Calu3 (cell line): ENCODE measurements at regions not wholly inside any gene's neighbourhood (a gene's known extent, or its start where the extent isn't known, plus 50 kb on each side); places are given as distances from the start of the nearest gene placed in this dataset.
A peak's percentile ranks its signal among the peaks of the same experiment; 100 is the strongest.

Experiments used
- BruUV-seq: library from RNA; stranded (reverse); fragments of 400-500 nt; replicated peaks from 2 replicates; lab custom pipeline; 2021; lab: Mats Ljungman, UMichigan
- CTCF ChIA-PET: fragments of 300-600 bp; sonication (Branson Sonifier 250); formaldehyde crosslinking; loops from one replicate; lab custom pipeline; 2022; ENCODE audit warnings: antibody characterized with exemption; lab: Charles Lee
- DNase-seq: peaks from one replicate; pipeline ENCODE4 v3.0.0; 2022
- H3K27ac Mint-ChIP-seq: one replicate; pipeline ENCODE4 v1.8.0; 2022; ENCODE audit warnings: mixed read lengths; ENCODE audit not compliant: unreplicated experiment
- H3K27me3 Mint-ChIP-seq: one replicate; pipeline ENCODE4 v1.8.0; 2022; ENCODE audit warnings: mixed read lengths; ENCODE audit not compliant: unreplicated experiment
- H3K36me3 Mint-ChIP-seq: one replicate; pipeline ENCODE4 v1.8.0; 2022; ENCODE audit warnings: mild to moderate bottlenecking, moderate library complexity, mixed read lengths; ENCODE audit not compliant: insufficient read depth, unreplicated experiment
- H3K4me1 Mint-ChIP-seq: one replicate; pipeline ENCODE4 v1.8.0; 2022; ENCODE audit warnings: mild to moderate bottlenecking, low read depth, mixed read lengths; ENCODE audit not compliant: unreplicated experiment
- H3K4me3 Mint-ChIP-seq: one replicate; pipeline ENCODE4 v1.8.0; 2022; ENCODE audit warnings: mild to moderate bottlenecking, low read depth, moderate library complexity, mixed read lengths; ENCODE audit not compliant: unreplicated experiment
- H3K9me3 Mint-ChIP-seq: one replicate; pipeline ENCODE4 v1.8.0; 2022; ENCODE audit warnings: low read depth, mixed read lengths; ENCODE audit not compliant: unreplicated experiment
- intact Hi-C: fragments of 100-400 bp; cut with micrococcal nuclease; formaldehyde crosslinking; loops from one replicate; pipeline ENCODE4 v1.10.0; 2022; ENCODE audit not compliant: unreplicated experiment
- TF ChIP-seq, protein P1 (sequence below): fragments of 200-600 bp; IDR thresholded peaks from one replicate; pipeline ENCODE4 v1.8.0; 2022; ENCODE audit warnings: antibody characterized with exemption; ENCODE audit not compliant: unreplicated experiment

DNA sequence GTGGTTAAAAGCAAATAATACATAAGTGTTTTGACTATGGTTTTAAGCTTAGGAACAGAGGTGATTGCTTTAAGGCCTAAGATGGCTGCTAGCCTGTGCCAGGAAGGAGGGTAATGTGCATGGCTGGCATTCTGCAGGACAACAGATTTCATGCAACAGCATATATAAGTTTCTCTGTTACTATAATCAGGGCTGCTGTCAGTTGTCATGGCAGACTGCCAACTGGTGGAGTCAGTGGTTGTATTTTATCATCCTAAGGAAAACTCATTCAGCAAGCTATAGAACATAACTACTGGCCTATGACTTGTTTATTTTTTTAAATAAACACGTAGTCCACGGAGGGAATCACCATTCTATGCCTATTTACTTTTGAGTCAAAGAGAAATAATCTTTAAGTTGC is 77.7 kb upstream of the DCAF8L1 start:
- Mint-ChIP-seq H3K9me3 (no peaks in the 10 kb centered on the region), H3K36me3 (no peaks in the 10 kb centered on the region), H3K4me1 (no peaks in the 10 kb centered on the region), H3K27me3 (no peaks in the 10 kb centered on the region), H3K4me3 (no peak overlapping the region), H3K27ac (no peak overlapping the region)
- intact Hi-C loops, result no loop called here
- peak; percentile 4 for DNase-seq
- no TSS peak for BruUV-seq
- TF ChIP-seq, protein P1, sequence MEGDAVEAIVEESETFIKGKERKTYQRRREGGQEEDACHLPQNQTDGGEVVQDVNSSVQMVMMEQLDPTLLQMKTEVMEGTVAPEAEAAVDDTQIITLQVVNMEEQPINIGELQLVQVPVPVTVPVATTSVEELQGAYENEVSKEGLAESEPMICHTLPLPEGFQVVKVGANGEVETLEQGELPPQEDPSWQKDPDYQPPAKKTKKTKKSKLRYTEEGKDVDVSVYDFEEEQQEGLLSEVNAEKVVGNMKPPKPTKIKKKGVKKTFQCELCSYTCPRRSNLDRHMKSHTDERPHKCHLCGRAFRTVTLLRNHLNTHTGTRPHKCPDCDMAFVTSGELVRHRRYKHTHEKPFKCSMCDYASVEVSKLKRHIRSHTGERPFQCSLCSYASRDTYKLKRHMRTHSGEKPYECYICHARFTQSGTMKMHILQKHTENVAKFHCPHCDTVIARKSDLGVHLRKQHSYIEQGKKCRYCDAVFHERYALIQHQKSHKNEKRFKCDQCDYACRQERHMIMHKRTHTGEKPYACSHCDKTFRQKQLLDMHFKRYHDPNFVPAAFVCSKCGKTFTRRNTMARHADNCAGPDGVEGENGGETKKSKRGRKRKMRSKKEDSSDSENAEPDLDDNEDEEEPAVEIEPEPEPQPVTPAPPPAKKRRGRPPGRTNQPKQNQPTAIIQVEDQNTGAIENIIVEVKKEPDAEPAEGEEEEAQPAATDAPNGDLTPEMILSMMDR, result no peak
- CTCF ChIA-PET, result interaction anchor here (0.7 kb wide), 1 partner anchor 245 kb away, joined by 3 read pairs; no protein-coding TSS in a partner anchor

DNA sequence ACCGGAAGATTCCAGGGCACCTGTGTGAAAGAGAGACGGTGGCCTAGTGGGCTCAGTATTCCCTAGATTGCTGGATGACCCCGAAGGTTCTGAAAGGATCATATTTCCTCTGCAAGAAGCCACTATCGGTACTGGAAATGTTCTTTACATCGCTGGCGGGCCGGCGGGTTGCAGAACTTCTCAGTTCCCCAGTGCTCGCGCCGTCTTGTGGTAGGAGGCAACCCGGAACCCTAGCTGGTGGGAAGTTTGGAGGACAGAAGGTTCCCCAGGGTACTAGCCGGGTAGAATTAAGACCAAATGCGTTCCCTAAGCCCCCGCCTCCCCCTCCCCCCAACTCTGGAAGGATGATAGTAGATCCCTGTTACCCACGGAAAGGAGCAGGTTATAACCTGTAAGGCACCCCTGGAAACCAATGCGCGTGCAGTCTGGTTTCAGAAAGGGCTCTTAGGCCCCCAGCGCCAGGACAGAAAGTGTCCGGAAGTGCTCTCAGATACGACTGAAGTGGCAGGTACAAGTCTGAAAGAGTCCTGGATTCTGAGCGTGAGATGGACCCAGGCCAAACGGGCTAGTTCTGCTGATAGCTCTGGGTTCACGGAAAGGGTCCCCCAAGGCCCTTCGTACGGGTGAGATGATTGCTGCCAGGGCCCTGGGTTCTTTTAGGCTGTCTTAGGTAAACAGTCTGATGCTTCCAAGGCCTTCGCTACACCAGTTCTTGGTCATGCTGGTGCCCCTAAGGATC is 61.7 kb upstream of the DCAF8L1 start:
- intact Hi-C loops, result no loop called here
- H3K27ac Mint-ChIP-seq, result no peak overlapping the region
- DNase-seq, result no peak
- BruUV-seq, result no TSS peak
- no peaks in the 10 kb centered on the region for H3K36me3 Mint-ChIP-seq
- H3K9me3 Mint-ChIP-seq, result peaks cover 4% of the 10 kb centered on the region
- no peak overlapping the region for H3K4me3 Mint-ChIP-seq
- TF ChIP-seq, protein P1, result no peak
- CTCF ChIA-PET, result no interaction called here
- H3K27me3 Mint-ChIP-seq, result no peaks in the 10 kb centered on the region
- no peaks in the 10 kb centered on the region for H3K4me1 Mint-ChIP-seq

DNA sequence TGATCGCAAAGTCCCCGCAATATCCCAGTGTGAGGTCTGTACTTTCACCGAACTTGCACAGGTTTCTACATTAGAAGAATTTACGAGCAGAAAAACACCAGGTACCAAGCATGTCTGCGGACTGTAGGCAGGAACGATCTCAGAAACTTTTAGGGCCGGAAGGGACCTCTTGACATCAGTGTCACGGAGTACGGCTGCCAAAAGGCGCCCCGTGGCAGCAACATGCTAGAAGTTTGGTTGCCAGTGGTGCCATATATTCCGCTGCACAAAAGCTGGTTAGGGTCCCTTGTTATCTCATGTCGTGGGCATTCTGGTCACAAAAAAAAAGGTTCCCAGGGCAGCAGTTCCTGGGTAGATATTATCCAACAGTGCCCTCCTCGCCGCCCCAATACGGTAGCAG is 61.0 kb upstream of the DCAF8L1 start:
- H3K36me3 Mint-ChIP-seq, result no peaks in the 10 kb centered on the region
- peaks cover 4% of the 10 kb centered on the region for H3K9me3 Mint-ChIP-seq
- BruUV-seq, result no TSS peak
- intact Hi-C loops, result no loop called here
- CTCF ChIA-PET, result no interaction called here
- H3K27ac Mint-ChIP-seq, result no peak overlapping the region
- DNase-seq, result no peak
- TF ChIP-seq, protein P1, result no peak
- no peaks in the 10 kb centered on the region for H3K27me3 Mint-ChIP-seq
- H3K4me3 Mint-ChIP-seq, result no peak overlapping the region
- H3K4me1 Mint-ChIP-seq, result no peaks in the 10 kb centered on the region

DNA sequence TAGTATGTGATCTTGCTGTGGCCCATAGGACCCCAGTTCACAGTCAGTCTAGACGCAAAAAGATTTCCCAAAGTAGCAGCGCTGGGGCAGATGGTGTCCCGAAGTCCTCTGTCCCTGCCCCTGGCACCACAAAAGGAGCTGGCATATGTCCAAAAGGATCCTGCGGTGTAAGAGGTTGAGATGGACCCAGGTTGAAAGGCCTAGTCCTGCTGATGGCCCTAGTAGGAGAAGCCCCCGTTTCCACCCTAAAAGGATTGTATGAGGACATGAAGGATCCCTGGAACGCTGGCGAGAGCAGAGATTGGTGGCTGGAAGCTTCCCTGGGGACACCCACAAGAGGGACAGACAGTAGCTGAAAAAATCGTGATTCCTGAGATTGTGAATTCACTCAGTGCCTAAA is 58.0 kb upstream of the DCAF8L1 start:
- no peak for DNase-seq
- TF ChIP-seq, protein P1, result no peak
- Mint-ChIP-seq H3K36me3 (no peaks in the 10 kb centered on the region), H3K4me3 (no peak overlapping the region), H3K27me3 (no peaks in the 10 kb centered on the region), H3K9me3 (peaks cover 4% of the 10 kb centered on the region), H3K27ac (no peak overlapping the region), H3K4me1 (no peaks in the 10 kb centered on the region)
- intact Hi-C loops, result no loop called here
- CTCF ChIA-PET, result no interaction called here
- BruUV-seq, result no TSS peak
